ENCODE measurements at regions not wholly inside any gene's neighbourhood (a gene's known extent, or its start where the extent isn't known, plus 50 kb on each side); places are given as distances from the start of the nearest gene placed in this dataset.

DNA sequence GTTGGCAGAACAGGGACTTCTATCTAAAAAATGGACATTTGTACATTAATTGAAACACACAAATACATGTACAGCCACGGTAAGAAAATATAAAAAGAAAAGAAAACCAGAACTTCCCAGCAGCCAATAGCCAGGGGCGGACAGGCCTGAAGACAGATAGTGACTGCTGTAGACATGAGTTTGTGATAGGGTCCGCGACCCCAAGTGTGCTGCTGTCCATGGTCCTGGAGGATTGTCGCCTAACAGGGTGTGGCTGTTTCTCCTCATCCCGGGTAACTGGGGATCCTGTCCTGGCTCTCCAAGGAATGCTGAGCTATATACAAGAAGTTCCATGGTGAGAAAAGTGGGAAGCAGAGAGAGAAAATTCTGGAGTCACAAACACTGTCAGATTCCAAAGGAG, 266.5 kb upstream of the SALL3 start:
- Histone ChIP-seq H3K4me1 (ENCODE audit: insufficient read depth, low read length, poor library complexity, severe bottlenecking) (no peaks in the 10 kb centered on the region), H4K20me1 (ENCODE audit: insufficient read depth, low read length) (no peaks in the 10 kb centered on the region), H3K27ac (ENCODE audit: low read depth, low read length, poor library complexity, severe bottlenecking) (no peak overlapping the region), H3K4me2 (ENCODE audit: low read length) (no peak overlapping the region), H3K79me2 (ENCODE audit: insufficient read depth, low read depth, low read length) (no peaks in the 10 kb centered on the region), H2AFZ (ENCODE audit: low read length) (no peak overlapping the region), H3K9me3 (ENCODE audit: low read length) (no peaks in the 10 kb centered on the region), H3K36me3 (ENCODE audit: insufficient read depth, low read length) (no peaks in the 10 kb centered on the region), H3K4me3 (ENCODE audit: low read depth, low read length, poor library complexity, severe bottlenecking) (no peak overlapping the region), H3K9me2 (ENCODE audit: insufficient read depth, low read length) (no peaks in the 10 kb centered on the region)
- no peak for TF ChIP-seq CTCF (conservative IDR thresholded peaks at IDR 0.05; ENCODE audit: low read length)
- no peak for TF ChIP-seq EZH2phosphoT487 (IDR thresholded peaks at IDR 0.05; ENCODE audit: borderline replicate concordance, low read depth, low read length)
- no TSS peak for BruUV-seq (replicated peaks)
- ChIA-PET POLR2A (no interaction called here), CTCF (ENCODE audit: unreplicated experiment) (no interaction called here)
- no peak for DNase-seq (ENCODE audit: low spot score)
- intact Hi-C loops (cut with micrococcal nuclease; ENCODE audit: unreplicated experiment) = no loop called here

DNA sequence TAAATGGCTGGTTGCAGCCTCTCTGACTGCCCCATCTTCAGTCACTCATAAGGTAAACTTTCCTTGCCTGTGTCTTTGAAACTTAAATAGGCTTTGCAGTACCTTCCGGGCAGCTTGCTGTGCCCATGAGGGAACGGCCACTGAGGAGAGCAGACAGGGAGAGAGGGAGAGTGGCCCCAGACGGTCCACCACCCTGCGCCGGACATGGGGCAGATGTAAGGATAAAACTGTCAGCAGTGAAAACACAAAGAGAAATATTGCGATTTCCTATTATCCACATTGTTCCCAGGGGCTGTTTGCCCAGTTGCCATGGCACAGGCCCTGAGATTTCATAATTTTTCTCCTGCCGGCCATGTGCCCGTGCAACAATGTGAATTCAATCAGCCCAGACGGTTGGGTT, 265.9 kb upstream of the SALL3 start:
- no peaks in the 10 kb centered on the region for H4K20me1 ChIP-seq (ENCODE audit: insufficient read depth, low read length)
- CTCF ChIA-PET (ENCODE audit: unreplicated experiment) = no interaction called here
- POLR2A ChIA-PET = no interaction called here
- no peaks in the 10 kb centered on the region for H3K9me3 ChIP-seq (ENCODE audit: low read length)
- H2AFZ ChIP-seq (ENCODE audit: low read length) = no peak overlapping the region
- DNase-seq (ENCODE audit: low spot score) = no peak
- no peak overlapping the region for H3K4me3 ChIP-seq (ENCODE audit: low read depth, low read length, poor library complexity, severe bottlenecking)
- BruUV-seq (replicated peaks) = no TSS peak
- no peaks in the 10 kb centered on the region for H3K9me2 ChIP-seq (ENCODE audit: insufficient read depth, low read length)
- intact Hi-C loops (cut with micrococcal nuclease; ENCODE audit: unreplicated experiment) = no loop called here
- no peaks in the 10 kb centered on the region for H3K36me3 ChIP-seq (ENCODE audit: insufficient read depth, low read length)
- no peaks in the 10 kb centered on the region for H3K79me2 ChIP-seq (ENCODE audit: insufficient read depth, low read depth, low read length)
- TF ChIP-seq EZH2phosphoT487 (IDR thresholded peaks at IDR 0.05; ENCODE audit: borderline replicate concordance, low read depth, low read length) (no peak), CTCF (conservative IDR thresholded peaks at IDR 0.05; ENCODE audit: low read length) (no peak)
- H3K27ac ChIP-seq (ENCODE audit: low read depth, low read length, poor library complexity, severe bottlenecking) = no peak overlapping the region
- H3K4me2 ChIP-seq (ENCODE audit: low read length) = no peak overlapping the region
- no peaks in the 10 kb centered on the region for H3K4me1 ChIP-seq (ENCODE audit: insufficient read depth, low read length, poor library complexity, severe bottlenecking)

- Histone ChIP-seq H3K4me3 (ENCODE audit: low read depth, low read length, poor library complexity, severe bottlenecking) (no peak overlapping the region), H3K9me3 (ENCODE audit: low read length) (no peaks in the 10 kb centered on the region), H3K27ac (ENCODE audit: low read depth, low read length, poor library complexity, severe bottlenecking) (no peak overlapping the region), H2AFZ (ENCODE audit: low read length) (no peak overlapping the region), H3K9me2 (ENCODE audit: insufficient read depth, low read length) (no peaks in the 10 kb centered on the region), H3K4me2 (ENCODE audit: low read length) (no peak overlapping the region), H3K36me3 (ENCODE audit: insufficient read depth, low read length) (no peaks in the 10 kb centered on the region), H3K4me1 (ENCODE audit: insufficient read depth, low read length, poor library complexity, severe bottlenecking) (no peaks in the 10 kb centered on the region), H4K20me1 (ENCODE audit: insufficient read depth, low read length) (no peaks in the 10 kb centered on the region), H3K79me2 (ENCODE audit: insufficient read depth, low read depth, low read length) (no peaks in the 10 kb centered on the region)
- intact Hi-C loops (cut with micrococcal nuclease; ENCODE audit: unreplicated experiment) = no loop called here
- TF ChIP-seq CTCF (conservative IDR thresholded peaks at IDR 0.05; ENCODE audit: low read length) (no peak), EZH2phosphoT487 (IDR thresholded peaks at IDR 0.05; ENCODE audit: borderline replicate concordance, low read depth, low read length) (no peak)
- CTCF ChIA-PET (ENCODE audit: unreplicated experiment) = interaction anchor here (0.6 kb wide), 1 partner anchor 1236 kb away, joined by 3 read pairs; the partner anchor contains the start of gene SLC66A2
- POLR2A ChIA-PET = no interaction called here
- BruUV-seq (replicated peaks) = no TSS peak
- DNase-seq (ENCODE audit: low spot score) = no peak
Measured at GRCh38 chr18:78716022-78716421, 263.6 kb upstream of the SALL3 start.
